Endothelial cell (in vitro differentiated cells): ENCODE measurements at regions not wholly inside any gene's neighbourhood (a gene's known extent, or its start where the extent isn't known, plus 50 kb on each side); places are given as distances from the start of the nearest gene placed in this dataset.

Source experiments
- DNase-seq: peaks from one replicate; pipeline ENCODE4 v3.0.0; 2021; ENCODE audit warnings: low spot score
- H3K27ac Mint-ChIP-seq: one replicate; pipeline ENCODE4 v1.8.0; 2021; ENCODE audit warnings: mixed read lengths, inconsistent platforms; ENCODE audit not compliant: unreplicated experiment
- H3K27me3 Mint-ChIP-seq: one replicate; pipeline ENCODE4 v1.8.0; 2021; ENCODE audit warnings: mild to moderate bottlenecking, moderate library complexity, mixed read lengths, inconsistent platforms; ENCODE audit not compliant: unreplicated experiment
- H3K36me3 Mint-ChIP-seq: one replicate; pipeline ENCODE4 v1.8.0; 2021; ENCODE audit warnings: mild to moderate bottlenecking, low read depth, mixed read lengths, inconsistent platforms; ENCODE audit not compliant: unreplicated experiment
- H3K4me1 Mint-ChIP-seq: one replicate; pipeline ENCODE4 v1.8.0; 2021; ENCODE audit warnings: mild to moderate bottlenecking, mixed read lengths, inconsistent platforms; ENCODE audit not compliant: unreplicated experiment
- H3K4me3 Mint-ChIP-seq: one replicate; pipeline ENCODE4 v1.8.0; 2021; ENCODE audit warnings: mild to moderate bottlenecking, mixed read lengths, inconsistent platforms; ENCODE audit not compliant: unreplicated experiment
- H3K9me3 Mint-ChIP-seq: one replicate; pipeline ENCODE4 v1.8.0; 2021; ENCODE audit warnings: mixed read lengths, inconsistent platforms; ENCODE audit not compliant: unreplicated experiment
- CTCF ChIP-seq: fragments of 200-600 bp; sonication (generic); IDR thresholded peaks from one replicate; pipeline ENCODE4 v1.5.0; 2021; ENCODE audit warnings: antibody characterized with exemption; ENCODE audit not compliant: unreplicated experiment

- H3K36me3 Mint-ChIP-seq, result no peaks in the 10 kb centered on the region
- H3K4me1 Mint-ChIP-seq, result peaks cover 9% of the 10 kb centered on the region
- peaks cover 1% of the 10 kb centered on the region for H3K27me3 Mint-ChIP-seq
- H3K9me3 Mint-ChIP-seq, result no peaks in the 10 kb centered on the region
- H3K4me3 Mint-ChIP-seq, result no peak overlapping the region
- DNase-seq, result no peak
- TF ChIP-seq CTCF, result no peak
- no peak overlapping the region for H3K27ac Mint-ChIP-seq
These were observed 426.3 kb downstream of the CETN3 start for GRCh38 chr5:89983216-89983615.

- DNase-seq, result no peak
- Mint-ChIP-seq H3K36me3 (no peaks in the 10 kb centered on the region), H3K27me3 (peaks cover 1% of the 10 kb centered on the region), H3K27ac (no peak overlapping the region), H3K9me3 (no peaks in the 10 kb centered on the region), H3K4me3 (no peak overlapping the region), H3K4me1 (peaks cover 7% of the 10 kb centered on the region)
- TF ChIP-seq CTCF, result no peak
These were observed 427.4 kb downstream of the CETN3 start for GRCh38 chr5:89981878-89982773.

- H3K36me3 Mint-ChIP-seq, result no peaks in the 10 kb centered on the region
- no peak for DNase-seq
- peaks cover 1% of the 10 kb centered on the region for H3K27me3 Mint-ChIP-seq
- no peak for TF ChIP-seq CTCF
- peaks cover 7% of the 10 kb centered on the region for H3K4me1 Mint-ChIP-seq
- H3K27ac Mint-ChIP-seq, result no peak overlapping the region
- no peak overlapping the region for H3K4me3 Mint-ChIP-seq
- H3K9me3 Mint-ChIP-seq, result no peaks in the 10 kb centered on the region
These were observed 428.5 kb downstream of the CETN3 start for GRCh38 chr5:89981021-89981420.

- no peaks in the 10 kb centered on the region for H3K36me3 Mint-ChIP-seq
- peaks cover 3% of the 10 kb centered on the region for H3K4me1 Mint-ChIP-seq
- no peaks in the 10 kb centered on the region for H3K27me3 Mint-ChIP-seq
- H3K27ac Mint-ChIP-seq, result no peak overlapping the region
- no peaks in the 10 kb centered on the region for H3K9me3 Mint-ChIP-seq
- TF ChIP-seq CTCF, result no peak
- no peak for DNase-seq
- H3K4me3 Mint-ChIP-seq, result no peak overlapping the region
These were observed 436.0 kb downstream of the CETN3 start for GRCh38 chr5:89973516-89973915.

GRCh38 chr5:89972901-89973300 is 436.7 kb downstream of the CETN3 start:
- Mint-ChIP-seq H3K9me3 (no peaks in the 10 kb centered on the region), H3K27me3 (no peaks in the 10 kb centered on the region), H3K4me1 (peaks cover 3% of the 10 kb centered on the region), H3K4me3 (no peak overlapping the region), H3K36me3 (no peaks in the 10 kb centered on the region), H3K27ac (no peak overlapping the region)
- no peak for DNase-seq
- no peak for TF ChIP-seq CTCF
